HEK293T (cell line): ENCODE measurements at regions not wholly inside any gene's neighbourhood (a gene's known extent, or its start where the extent isn't known, plus 50 kb on each side); places are given as distances from the start of the nearest gene placed in this dataset.

Experiments used
- ELF4 ChIP-seq: fragments of 450-650 bp; IDR thresholded peaks from 2 replicates; pipeline ENCODE4 v1.6.1; 2017; ENCODE audit warnings: antibody characterized with exemption
- FOXA1 ChIP-seq: fragments of 450-650 bp; IDR thresholded peaks from 2 replicates; pipeline ENCODE4 v1.6.1; 2016; ENCODE audit warnings: mild to moderate bottlenecking
- FOXK2 ChIP-seq: fragments of 450-650 bp; IDR thresholded peaks from 2 replicates; pipeline ENCODE4 v1.6.1; 2016; ENCODE audit warnings: mild to moderate bottlenecking
- FOXM1 ChIP-seq: fragments of 450-650 bp; IDR thresholded peaks from 2 replicates; pipeline ENCODE4 v1.6.1; 2017; ENCODE audit warnings: mild to moderate bottlenecking, borderline replicate concordance
- HDGF ChIP-seq: fragments of 450-650 bp; IDR thresholded peaks from 2 replicates; pipeline ENCODE4 v1.6.1; 2017; ENCODE audit warnings: antibody characterized with exemption, borderline replicate concordance
- L3MBTL2 ChIP-seq: fragments of 450-650 bp; conservative IDR thresholded peaks from 2 replicates; pipeline ENCODE4 v1.6.1; 2016; ENCODE audit warnings: mild to moderate bottlenecking
- LEF1 ChIP-seq: fragments of 450-650 bp; IDR thresholded peaks from 2 replicates; pipeline ENCODE4 v1.6.1; 2017; ENCODE audit warnings: mild to moderate bottlenecking, borderline replicate concordance
- NFRKB ChIP-seq: fragments of 450-650 bp; IDR thresholded peaks from 2 replicates; pipeline ENCODE4 v1.6.1; 2016; ENCODE audit warnings: mild to moderate bottlenecking, moderate library complexity
- PKNOX1 ChIP-seq: fragments of 450-650 bp; IDR thresholded peaks from 2 replicates; pipeline ENCODE4 v1.6.1; 2016
- SP1 ChIP-seq: fragments of 450-650 bp; IDR thresholded peaks from 2 replicates; pipeline ENCODE4 v1.6.1; 2017
- SUZ12 ChIP-seq: fragments of 450-650 bp; IDR thresholded peaks from 2 replicates; pipeline ENCODE4 v1.6.1; 2016; ENCODE audit warnings: mild to moderate bottlenecking
- TARDBP ChIP-seq: fragments of 450-650 bp; IDR thresholded peaks from 2 replicates; pipeline ENCODE4 v1.6.1; 2016

GRCh38 chr16:11479916-11480315, 106.8 kb downstream of the LITAF start:
- TF ChIP-seq SUZ12, result no peak
- TF ChIP-seq TARDBP, result no peak
- TF ChIP-seq FOXA1, result no peak
- no peak for TF ChIP-seq SP1
- no peak for TF ChIP-seq NFRKB
- no peak for TF ChIP-seq ELF4
- TF ChIP-seq PKNOX1, result no peak
- no peak for TF ChIP-seq L3MBTL2
- TF ChIP-seq FOXM1, result no peak
- no peak for TF ChIP-seq FOXK2
- no peak for TF ChIP-seq HDGF
- TF ChIP-seq LEF1, result no peak
